ENCODE measurements at regions not wholly inside any gene's neighbourhood (a gene's known extent, or its start where the extent isn't known, plus 50 kb on each side); places are given as distances from the start of the nearest gene placed in this dataset.
"Not testable (repeated sequence)": the region's sequence is repeated elsewhere in the genome, so short reads cannot be mapped to it uniquely, and the experiment has no call there.

DNA sequence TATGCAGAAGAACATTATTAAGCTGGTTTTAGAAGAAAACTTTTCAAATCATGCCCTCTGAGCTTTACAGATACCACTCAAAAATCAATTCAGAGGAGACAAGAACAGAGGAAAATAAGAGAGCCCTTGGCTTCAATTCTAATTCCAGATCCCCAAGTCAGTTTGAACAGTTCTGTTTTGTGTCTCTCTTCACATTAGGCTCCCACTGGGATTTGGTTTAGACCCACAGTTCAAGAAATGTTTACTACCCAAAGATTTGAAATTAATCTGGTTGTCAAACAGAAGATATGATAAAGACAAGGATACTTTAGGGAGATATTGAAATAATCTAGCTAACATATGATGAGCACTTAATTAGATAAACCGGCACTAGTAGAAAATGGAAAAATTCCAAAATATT, 329.5 kb downstream of the RAD51AP2 start:
- DNase-seq = no peak

DNA sequence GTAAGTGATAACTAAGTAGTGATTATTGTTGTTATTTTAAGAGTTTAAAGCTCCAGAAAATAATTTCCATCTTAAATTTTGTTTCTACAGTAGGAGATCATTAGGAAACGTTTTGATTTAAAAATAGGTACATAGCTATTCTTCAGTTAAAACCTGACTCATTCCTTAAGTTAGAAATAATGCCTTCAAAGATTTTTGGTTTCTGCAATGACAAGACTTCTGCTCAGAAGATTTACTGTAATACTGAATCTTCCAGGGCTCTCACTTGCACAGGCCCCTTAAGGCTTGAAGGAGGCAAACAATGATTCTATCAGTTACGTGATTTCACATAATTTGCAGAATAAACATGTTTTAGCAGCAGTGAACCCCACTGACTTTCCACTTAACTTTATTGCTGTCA, 333.7 kb downstream of the RAD51AP2 start:
- no peak for DNase-seq

DNA sequence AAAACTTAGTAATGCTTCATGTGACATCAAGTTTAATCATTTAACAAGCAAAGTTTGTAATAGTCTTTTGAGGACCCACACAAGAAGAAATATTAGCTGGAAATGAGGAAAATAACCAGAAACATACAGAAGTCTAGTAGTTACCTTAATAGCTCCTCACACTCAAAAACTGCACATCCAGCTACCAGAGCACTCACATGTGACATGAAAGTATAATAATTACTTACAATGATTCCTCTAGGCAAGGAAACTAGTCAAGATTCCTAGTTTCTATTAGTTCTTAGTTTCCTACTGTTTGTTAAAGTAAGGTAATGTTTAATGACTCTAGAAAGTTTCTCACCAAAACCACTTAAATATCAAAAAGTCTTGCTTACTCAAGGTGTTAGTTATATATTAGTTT, 335.8 kb downstream of the RAD51AP2 start:
- no peak for DNase-seq

DNA sequence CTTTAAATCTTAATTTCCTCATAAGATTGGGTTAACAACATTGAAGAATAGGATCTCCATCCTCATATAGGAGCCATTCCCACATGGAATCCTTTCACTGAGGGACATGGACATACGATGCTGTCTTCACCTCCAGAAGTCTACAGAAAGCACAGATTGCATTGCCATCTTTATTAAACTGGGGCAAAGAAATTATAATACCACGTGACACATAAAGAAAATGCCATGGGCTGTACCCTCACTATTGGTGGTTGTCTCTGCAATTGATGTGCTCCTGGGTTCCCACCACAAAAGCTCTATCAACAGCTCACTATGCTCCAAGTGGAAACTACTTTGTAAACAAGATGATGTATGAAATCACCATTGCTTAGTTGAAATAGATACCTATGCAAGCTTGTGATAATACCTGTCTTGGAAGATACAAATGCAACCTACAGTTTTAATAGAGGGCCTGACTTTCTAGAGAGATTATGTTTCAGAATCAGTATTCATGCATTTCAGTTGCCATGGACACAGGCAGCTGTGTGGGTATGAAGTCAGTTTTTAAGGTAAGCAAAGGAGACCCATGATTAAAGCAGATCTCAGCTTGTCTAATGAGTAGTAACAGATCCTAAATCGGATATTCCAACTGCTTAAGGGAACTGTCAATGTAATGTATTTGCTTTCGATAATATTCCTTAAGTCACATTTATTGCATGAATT, 337.0 kb downstream of the RAD51AP2 start:
- no peak for DNase-seq

DNA sequence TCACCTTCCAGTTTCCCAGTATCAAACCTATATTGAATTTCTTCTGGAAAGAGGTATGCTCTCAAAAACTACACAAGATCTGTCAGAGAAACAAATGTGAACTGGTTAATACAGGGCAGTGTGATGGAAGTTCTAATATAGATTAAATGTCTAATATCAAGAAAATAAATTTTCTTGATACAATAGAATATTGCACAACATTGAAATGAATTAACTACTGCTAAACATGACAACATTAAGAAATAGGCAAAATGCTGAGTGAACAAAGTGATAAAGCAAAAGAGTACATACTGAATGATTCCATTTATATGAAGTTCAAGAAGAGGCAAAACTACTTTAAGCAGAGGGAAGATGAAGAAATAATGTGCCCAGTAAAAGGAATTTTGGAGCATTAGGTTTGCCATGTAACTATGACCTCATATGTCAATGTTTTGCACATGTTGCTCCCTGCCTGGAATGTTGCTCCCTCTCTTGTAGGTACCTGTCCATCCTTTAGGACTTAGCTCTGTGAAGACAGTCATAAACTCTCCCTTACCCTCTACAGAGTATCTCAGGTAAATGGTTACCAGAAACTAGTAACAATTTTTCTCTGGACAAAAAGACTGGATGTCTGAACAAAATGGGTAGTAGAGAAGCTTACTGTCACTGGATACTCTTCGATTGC, 339.0 kb downstream of the RAD51AP2 start:
- DNase-seq = no peak

DNA sequence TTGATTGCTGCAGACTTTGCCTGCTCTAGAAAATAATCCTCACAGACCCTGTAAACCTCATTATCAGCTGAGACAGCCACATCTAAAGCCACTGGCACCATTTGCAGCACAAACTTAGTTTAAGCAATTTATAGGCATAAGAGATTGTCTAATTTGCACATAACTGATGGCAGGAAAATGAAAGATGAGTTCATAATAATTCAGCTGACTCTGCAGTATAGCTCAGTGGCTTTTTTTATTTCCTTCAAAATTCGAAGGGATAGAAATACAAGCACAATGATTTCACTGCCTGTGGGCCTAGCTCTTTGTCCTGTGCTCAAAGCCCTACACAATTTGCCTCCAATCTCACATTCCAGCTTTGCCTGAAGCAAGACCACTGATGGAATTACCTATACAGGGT, 341.2 kb downstream of the RAD51AP2 start:
- no peak for DNase-seq

DNA sequence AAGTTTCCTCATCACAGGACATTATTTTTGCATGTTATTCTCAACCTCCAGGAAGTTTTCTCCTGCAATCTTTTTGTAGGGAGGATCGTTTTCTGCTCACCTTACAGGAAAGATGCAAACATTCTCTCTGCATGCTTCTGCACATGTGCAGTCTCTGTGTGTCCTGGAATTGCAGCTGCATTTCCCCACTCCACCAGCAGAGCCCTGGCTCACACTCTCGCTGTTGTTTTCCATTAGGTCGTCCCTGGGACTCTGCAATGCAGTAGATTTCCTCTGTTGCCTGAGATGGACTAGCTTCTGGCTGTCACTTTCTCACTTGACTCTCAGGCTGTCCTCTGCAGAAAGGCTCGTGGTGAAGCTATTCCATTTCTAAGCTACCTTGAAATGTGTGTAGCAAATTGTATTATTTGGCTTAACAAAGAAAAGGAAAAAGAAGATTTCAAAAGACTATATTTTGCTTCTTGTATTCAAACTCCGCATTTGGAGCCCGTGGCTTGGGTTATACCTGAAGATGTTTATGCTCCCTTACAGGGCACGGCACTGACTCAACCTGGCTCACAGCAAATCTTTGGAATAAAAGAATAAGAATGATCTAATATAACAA, 346.7 kb downstream of the RAD51AP2 start:
- DNase-seq = no peak

DNA sequence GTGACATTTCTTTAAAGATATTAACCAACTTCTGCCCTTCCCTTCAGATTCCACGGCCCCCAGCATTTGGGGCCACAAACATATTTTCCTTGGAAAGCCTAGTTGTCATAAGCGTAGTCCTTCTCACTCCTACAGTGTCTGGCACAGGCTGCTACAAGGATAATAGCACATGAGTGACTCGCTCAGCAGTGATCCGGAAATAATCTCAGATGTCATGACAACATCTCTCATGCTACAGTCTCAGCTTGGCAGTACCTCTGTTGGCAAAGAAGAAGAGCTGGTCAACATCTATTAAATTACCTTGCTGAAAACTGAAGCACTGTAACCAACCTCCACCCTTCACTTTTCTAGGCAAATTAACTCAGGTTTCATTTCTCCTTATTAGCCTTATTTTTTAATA, 351.7 kb downstream of the RAD51AP2 start:
- no peak for DNase-seq

DNA sequence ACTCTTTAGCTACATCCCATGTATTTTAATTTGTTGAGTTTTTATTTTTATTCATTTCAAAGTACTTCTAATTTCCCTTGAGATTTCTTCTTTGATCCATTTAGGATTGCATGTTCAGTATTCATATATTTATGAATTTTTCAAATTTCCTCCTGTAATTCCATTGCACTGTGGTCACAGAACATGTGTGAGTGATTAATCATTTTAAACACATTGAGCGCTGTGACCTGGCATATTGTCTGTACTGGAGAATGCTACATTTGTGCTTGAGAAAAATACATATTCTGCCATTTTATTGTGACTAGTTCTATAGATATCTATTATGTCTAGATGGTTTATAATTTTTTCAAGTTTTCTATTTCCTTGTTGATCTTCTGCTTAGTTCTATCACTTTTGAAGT, 353.7 kb downstream of the RAD51AP2 start:
- DNase-seq = no peak

DNA sequence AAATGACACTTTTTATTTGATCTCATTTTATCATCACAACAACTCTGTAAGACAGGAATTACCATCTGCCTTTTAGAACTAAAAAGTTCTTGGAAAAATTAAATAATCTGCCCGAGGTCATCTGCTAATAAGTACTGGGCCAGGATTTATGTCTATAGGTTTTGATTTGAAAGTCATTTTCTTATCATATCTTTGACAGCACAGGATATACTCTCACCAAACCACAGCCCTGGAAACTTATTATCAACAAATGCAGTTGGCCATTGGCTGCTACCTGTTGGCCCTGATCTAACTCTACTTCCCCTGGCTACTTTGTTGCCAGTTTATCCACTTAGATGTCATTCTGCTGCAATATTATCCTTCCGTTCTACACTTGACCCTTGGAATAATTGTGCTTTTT, 354.6 kb downstream of the RAD51AP2 start:
- no peak for DNase-seq

DNA sequence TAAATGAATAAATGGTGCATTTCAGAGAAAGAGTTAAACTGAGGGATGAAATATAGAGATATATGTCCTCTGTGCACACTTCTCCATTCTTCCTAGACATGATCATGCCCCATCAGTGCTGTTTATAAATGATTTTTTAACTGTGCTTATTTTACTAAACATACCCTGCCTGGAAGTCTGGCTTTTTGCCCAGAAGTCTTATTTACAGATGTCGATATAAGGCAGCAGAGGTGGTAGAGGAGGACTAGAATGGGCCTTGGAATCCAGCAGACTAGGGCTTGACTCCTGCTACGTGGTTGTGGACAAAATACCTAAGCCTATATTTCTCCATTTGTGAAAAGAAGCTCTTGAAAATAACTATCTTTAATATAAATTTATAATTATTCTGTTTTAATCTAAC, 355.5 kb downstream of the RAD51AP2 start:
- DNase-seq = no peak

DNA sequence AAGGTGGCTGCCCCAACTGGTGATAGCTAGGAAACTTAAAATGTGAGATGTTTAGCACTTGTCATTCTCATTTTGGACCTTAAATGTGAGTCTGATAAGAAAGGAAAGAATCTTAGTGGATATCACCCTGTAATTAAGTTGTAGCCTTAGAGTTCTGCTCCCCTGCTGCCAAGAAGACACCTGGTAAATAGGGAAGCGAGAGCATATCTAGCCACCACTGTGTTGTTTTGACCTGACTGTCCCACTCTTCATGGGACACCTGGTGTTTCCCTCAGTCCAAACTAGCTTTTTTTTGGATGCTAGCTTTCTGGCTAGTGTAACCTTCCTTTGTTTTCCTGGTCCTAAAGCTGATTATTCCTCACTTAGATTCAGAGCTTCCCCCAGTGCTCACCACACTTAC, 357.6 kb downstream of the RAD51AP2 start:
- DNase-seq = no peak

DNA sequence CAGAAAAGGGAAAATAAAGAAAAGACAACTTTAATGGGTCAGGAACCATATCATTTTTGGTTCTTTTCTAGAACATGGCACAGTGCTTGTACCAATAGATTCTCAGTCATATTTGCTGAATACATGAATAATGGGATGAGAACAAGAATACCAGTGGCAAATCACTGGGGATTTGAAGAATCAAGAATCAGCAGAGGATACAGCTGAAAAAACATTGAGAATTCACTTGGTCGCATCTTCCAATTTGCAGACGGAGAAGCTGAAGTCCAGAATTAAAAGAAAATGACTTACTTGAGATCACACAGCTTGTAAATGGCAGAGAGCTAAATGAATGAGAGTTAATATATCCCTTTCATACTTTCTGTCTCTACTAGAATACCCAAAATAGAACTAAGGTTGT, 362.2 kb downstream of the RAD51AP2 start:
- DNase-seq = no peak

DNA sequence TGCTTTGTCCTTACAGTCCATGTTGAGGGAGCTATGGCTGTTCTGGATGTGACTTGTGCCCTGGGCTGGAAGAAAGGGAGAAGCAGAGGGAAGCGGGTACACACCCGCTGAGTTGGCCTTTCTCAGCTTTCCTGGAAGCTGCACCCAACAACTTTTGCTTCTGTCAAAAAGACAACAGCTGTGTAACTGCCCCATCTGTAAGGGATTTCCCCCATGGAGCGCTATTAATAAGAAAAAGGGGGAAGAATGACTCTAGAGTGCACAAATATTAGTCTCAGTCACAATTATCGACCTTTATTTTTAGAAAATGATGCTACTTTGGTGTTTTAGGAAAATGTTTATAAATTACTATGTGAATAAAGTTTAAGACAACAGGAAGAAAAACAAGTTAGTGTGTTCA, 368.3 kb downstream of the RAD51AP2 start:
- no peak for DNase-seq

DNA sequence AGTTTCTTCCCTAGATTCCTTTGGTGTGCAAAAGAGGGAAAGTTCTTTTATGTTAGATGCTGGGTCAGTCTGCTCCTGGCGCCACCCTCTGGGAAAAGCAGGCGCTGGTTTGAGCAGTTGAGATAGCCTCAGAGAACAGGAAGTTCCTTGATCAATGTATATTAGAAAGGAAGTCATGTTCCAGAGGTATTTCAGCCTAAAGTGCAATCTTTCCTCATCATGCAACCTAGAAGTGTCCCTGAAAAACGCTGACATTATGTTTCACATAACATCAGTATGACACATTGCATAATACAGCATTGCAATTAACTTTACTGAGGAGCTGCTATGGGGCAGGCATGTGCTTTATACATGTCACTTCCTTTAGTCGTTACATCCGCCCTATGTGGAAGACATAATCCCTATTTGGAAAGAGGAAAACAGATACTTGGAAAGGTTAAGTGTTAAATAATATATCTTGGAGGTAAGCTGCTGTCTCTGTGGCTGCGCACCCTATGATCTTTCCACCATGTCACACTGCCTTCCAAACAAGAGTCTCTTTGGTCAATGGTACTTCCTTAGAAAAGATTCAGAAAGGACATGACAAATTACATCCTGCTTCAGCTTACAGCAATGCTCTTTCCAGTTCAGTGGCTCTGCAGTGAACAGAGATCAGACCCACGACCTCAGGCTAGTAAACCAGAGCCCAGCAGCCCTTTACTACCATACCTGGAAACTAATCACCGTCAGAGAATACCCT, 369.7 kb downstream of the RAD51AP2 start:
- DNase-seq = no peak

DNA sequence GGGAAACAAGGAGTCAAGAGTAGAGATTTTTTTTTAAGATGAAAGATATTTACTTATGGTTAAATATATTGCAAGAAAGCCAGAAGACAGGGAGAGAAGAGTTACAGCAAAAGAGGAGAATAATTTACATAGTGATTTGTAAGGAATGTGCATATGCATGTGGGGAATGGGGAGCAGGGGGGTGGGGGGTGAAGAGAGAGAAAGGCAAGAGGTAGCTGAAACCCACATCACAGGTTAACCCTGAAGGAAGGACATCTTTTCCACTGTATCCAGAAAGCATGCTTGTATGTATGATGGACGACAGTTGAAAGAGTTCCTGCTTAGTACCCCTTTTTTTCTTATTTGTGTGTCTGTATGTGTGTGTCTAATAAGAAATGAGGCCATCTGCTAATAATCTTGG, 371.9 kb downstream of the RAD51AP2 start:
- no peak for DNase-seq

DNA sequence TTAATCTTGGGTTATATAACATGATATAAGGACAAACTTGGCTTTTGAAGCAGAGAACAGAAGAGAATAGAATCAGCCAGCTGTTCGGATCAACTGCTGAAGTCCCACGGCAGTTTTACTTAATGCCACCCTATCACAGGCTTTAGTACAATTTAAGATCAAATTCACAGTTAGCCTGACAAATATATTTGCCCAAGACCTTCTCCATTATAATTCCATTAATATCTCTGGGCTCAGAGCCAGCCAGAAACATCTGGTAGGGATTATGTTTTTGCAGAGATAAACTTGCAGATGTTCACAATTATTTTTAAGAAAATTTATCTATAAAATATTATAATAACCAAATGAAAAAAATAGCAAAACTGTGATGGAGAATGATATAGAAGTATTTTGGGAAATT, 381.4 kb downstream of the RAD51AP2 start:
- no peak for DNase-seq

DNA sequence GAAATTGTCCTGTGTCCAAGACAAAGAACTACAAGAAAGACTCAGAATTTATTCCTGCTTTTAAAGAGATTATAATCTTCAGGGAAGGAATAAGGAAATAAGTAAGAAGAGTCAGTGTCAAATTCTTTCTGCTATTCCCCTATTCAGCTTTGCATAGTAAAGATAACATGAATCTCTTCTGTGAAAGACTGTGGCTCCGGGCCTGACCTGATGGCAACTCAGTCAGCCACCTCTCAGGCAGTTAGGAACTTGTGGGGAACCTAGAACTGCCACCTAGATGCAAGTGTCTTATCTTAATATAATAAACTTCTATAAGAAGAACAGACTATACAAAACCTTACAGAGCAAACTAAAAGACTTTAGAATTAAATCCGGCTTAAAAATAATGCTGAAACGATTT, 382.0 kb downstream of the RAD51AP2 start:
- no peak for DNase-seq

DNA sequence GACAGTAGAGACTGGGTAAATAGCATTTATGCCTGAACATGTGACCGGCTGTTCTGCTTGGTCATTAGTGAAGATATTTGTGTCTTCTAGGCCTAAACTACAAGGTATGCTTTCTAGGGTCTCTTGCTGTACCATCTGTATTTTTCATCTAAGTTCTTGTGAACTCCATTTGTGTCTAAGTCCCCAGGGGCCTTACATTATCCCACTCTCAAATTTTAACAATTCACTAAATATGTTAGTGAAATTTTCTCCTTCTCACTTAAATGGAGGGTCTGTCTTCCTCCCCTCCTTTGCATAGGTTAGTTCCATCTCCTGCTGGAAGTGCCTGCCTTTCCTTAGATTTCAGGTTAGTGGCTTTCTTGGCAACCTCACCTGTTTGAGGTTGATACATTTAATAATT, 382.6 kb downstream of the RAD51AP2 start:
- no peak for DNase-seq

DNA sequence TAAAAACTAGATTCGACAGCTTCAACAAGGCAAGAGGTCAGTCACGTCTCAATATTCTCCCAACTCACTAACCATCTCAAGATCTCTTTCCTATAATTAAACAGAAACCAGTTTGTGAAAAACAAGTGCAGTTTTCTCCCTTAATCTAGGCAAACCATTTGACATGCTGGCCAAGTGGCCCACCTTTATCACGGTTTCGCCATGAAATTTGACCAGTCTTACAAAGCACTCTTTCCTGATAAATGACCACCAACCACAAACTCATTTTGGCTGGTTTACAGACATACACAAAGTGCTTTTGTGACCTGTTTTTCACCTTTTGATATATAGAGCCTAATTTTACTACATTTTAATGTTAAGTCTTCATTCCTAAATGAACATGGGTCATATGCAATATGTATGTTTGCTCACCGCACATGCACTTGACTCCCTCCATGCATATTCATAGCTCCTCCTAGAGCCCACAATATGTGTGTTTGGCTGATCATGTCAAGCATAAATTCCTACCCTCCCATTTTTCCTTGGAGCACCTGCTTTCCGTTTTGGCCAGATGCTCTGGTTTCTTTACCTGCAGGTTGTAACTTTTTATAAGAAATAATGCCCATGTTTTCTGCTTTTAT, 385.1 kb downstream of the RAD51AP2 start:
- DNase-seq = no peak

DNA sequence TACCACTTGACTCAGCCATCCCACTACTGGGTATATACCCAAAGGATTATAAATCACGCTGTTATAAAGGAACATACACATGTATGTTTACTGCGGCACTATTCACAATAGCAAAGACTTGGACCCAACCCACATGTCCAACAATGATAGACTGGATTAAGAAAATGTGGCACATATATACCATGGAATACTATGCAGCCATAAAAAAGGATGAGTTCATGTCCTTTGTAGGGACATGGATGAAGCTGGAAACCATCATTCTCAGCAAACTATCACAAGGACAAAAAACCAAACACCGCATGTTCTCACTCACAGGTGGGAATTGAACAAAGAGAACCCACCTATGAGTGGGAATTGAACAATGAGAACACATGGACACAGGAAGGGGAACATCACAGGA, 387.6 kb downstream of the RAD51AP2 start:
- not testable (repeated sequence) for DNase-seq

DNA sequence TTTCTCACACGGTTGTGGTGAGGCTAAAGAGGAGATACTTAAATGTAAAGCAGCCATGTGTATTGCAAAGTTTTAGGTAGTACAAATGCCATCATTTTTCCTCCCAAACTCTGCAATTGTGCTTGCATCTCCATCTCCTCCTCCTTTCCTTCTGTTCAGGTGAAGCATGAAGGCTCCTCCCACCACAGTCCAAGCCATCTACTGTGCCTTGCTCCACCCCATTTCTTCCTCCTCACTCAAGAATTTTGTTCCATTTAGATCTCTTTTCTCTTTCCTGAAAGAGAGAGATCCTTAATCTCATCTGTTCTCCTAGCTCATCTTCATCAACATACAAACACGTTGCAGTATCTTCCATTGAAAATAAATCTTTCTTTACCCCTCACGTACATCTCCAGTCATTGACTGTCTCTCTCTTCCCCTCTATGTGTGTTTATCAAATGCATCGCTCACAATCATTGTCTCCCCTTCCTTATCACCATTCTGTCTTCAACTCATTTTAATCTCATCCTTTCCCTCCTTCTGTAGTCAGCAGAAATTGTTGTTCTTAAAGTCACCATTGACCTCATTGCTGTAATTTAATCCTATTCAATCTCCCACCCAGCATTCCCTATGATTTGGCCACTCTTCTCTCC, 392.1 kb downstream of the RAD51AP2 start:
- no peak for DNase-seq
